NCI-H1105 (cell line): ENCODE measurements at regions not wholly inside any gene's neighbourhood (a gene's known extent, or its start where the extent isn't known, plus 50 kb on each side); places are given as distances from the start of the nearest gene placed in this dataset.
"Not testable (repeated sequence)": the region's sequence is repeated elsewhere in the genome, so short reads cannot be mapped to it uniquely, and the experiment has no call there.

Source experiments
- DNase-seq: peaks from one replicate; lab custom pipeline; 2025; lab: John Stamatoyannopoulos, UW

GRCh38 chr11:45754741-45755140 is 50.2 kb upstream of the SLC35C1 start:
- DNase-seq, result no peak

- DNase-seq, result no peak
Observed at GRCh38 chr11:45754261-45754709, 50.7 kb upstream of the SLC35C1 start.

- no peak for DNase-seq
Observed at GRCh38 chr11:45752106-45752505, 52.8 kb upstream of the SLC35C1 start.

GRCh38 chr11:45751430-45751829 is 53.5 kb upstream of the SLC35C1 start:
- DNase-seq, result no peak

GRCh38 chr11:45750439-45750838 is 54.5 kb upstream of the SLC35C1 start:
- DNase-seq, result no peak

GRCh38 chr11:45748801-45749200 is 56.1 kb upstream of the SLC35C1 start:
- no peak for DNase-seq

GRCh38 chr11:45745065-45745811 is 59.7 kb upstream of the SLC35C1 start:
- no peak for DNase-seq

GRCh38 chr11:45743556-45744468 is 61.1 kb upstream of the SLC35C1 start:
- no peak for DNase-seq

GRCh38 chr11:45741582-45741981 is 63.4 kb upstream of the SLC35C1 start:
- no peak for DNase-seq

GRCh38 chr11:45741032-45741431 is 63.9 kb upstream of the SLC35C1 start:
- DNase-seq, result no peak

GRCh38 chr11:45739866-45740265 is 65.1 kb upstream of the SLC35C1 start:
- no peak for DNase-seq

GRCh38 chr11:45739071-45739470 is 65.9 kb upstream of the SLC35C1 start:
- DNase-seq, result not testable (repeated sequence)

- not testable (repeated sequence) for DNase-seq
Observed at GRCh38 chr11:45738194-45738593, 66.8 kb upstream of the SLC35C1 start.

GRCh38 chr11:45737056-45737455 is 67.9 kb upstream of the SLC35C1 start:
- no peak for DNase-seq

GRCh38 chr11:45736424-45736823 is 68.5 kb upstream of the SLC35C1 start:
- no peak for DNase-seq

GRCh38 chr11:45733176-45733575 is 67.8 kb upstream of the CHST1 start:
- DNase-seq, result no peak

GRCh38 chr11:45732343-45732742 is 66.9 kb upstream of the CHST1 start:
- DNase-seq, result no peak

- DNase-seq, result not testable (repeated sequence)
Observed at GRCh38 chr11:45731171-45731570, 65.7 kb upstream of the CHST1 start.

- DNase-seq, result no peak
Observed at GRCh38 chr11:45730014-45730413, 64.6 kb upstream of the CHST1 start.

GRCh38 chr11:45726493-45727054 is 61.2 kb upstream of the CHST1 start:
- DNase-seq, result no peak

- DNase-seq, result no peak
Observed at GRCh38 chr11:45725776-45726492, 60.5 kb upstream of the CHST1 start.

GRCh38 chr11:45725121-45725520 is 59.7 kb upstream of the CHST1 start:
- no peak for DNase-seq
